GM12878 (cell line): ENCODE measurements at regions not wholly inside any gene's neighbourhood (a gene's known extent, or its start where the extent isn't known, plus 50 kb on each side); places are given as distances from the start of the nearest gene placed in this dataset.

ENCODE experiments used
- ATAC-seq: fragments of 200-7000 bp; cut with Tn5 transposase; 3 replicates; pipeline ENCODE4 v1.9.1; 2020; ENCODE audit warnings: mild to moderate bottlenecking, moderate library complexity
- BruUV-seq: library from RNA; stranded (reverse); fragments of 400-500 nt; replicated peaks from 2 replicates; lab custom pipeline; 2021; lab: Mats Ljungman, UMichigan
- CTCF ChIA-PET: fragments of 300-600 bp; sonication (Branson Sonifier 250); formaldehyde crosslinking; extraction: SDS; loops from one replicate; lab custom pipeline; 2021; ENCODE audit warnings: inconsistent platforms; lab: Yijun Ruan, JAX
- POLR2A ChIA-PET: fragments of 350-600 bp; formaldehyde crosslinking; extraction: SDS; loops from one replicate; lab custom pipeline; 2021; ENCODE audit warnings: inconsistent platforms; lab: Charles Lee
- RAD21 ChIA-PET: fragments of 300-600 bp; sonication (Branson Sonifier 250); formaldehyde crosslinking; loops from one replicate; lab custom pipeline; 2023; ENCODE audit warnings: antibody characterized with exemption; ENCODE audit not compliant: unreplicated experiment; lab: Charles Lee
- SMC1A ChIA-PET: fragments of 300-600 bp; sonication (Branson Sonifier 250); formaldehyde crosslinking; loops from one replicate; lab custom pipeline; 2023; ENCODE audit not compliant: unreplicated experiment, uncharacterized antibody; lab: Charles Lee
- DNase-seq: peaks from one replicate; pipeline ENCODE4 v3.0.0-alpha.2; 2011; ENCODE audit warnings: low read depth, low spot score
- FAIRE-seq: peaks from 3 replicates; lab custom pipeline; 2011; peaks lifted over from hg19 to GRCh38; lab: Jason Lieb, UNC
- H2AFZ ChIP-seq: 2 replicates; pipeline ENCODE4 v1.6.0; 2011; ENCODE audit warnings: low read depth, low read length, control low read depth; ENCODE audit not compliant: control insufficient read depth
- H3K27ac ChIP-seq: 2 replicates; pipeline ENCODE4 v1.5.1; 2011; ENCODE audit warnings: control low read depth; ENCODE audit not compliant: control insufficient read depth, insufficient read depth
- H3K27me3 ChIP-seq, 2 experiments: replicated peaks in 1 of 2; 2 replicates each; pipeline versions ENCODE4 v1.6.0 to v1.6.1; 2011; ENCODE audit warnings: low read length in 1 of 2; ENCODE audit not compliant: control insufficient read depth in 2 of 2, insufficient read depth in 2 of 2
- H3K36me3 ChIP-seq, 2 experiments: 2 replicates each; pipeline ENCODE4 v1.5.1; 2011; ENCODE audit warnings: low read length in 1 of 2; ENCODE audit not compliant: control insufficient read depth in 2 of 2, insufficient read depth in 2 of 2
- H3K4me1 ChIP-seq: 2 replicates; pipeline ENCODE4 v1.6.1; 2011; ENCODE audit warnings: mild to moderate bottlenecking, low read length, moderate library complexity, mixed read lengths; ENCODE audit not compliant: control insufficient read depth, insufficient read depth
- H3K4me2 ChIP-seq: 2 replicates; pipeline ENCODE4 v1.6.0; 2011; ENCODE audit warnings: control low read depth; ENCODE audit not compliant: control insufficient read depth, insufficient read depth
- H3K4me3 ChIP-seq: fragments of 200-600 bp; sonication (generic); 2 replicates; pipeline ENCODE4 v1.5.1; 2016
- H3K79me2 ChIP-seq: 2 replicates; pipeline ENCODE4 v1.6.0; 2011; ENCODE audit warnings: low read length; ENCODE audit not compliant: control insufficient read depth, insufficient read depth
- H3K9ac ChIP-seq: 2 replicates; pipeline ENCODE4 v1.8.0; 2011; ENCODE audit warnings: low read length, control low read depth, mixed read lengths; ENCODE audit not compliant: control insufficient read depth, insufficient read depth
- H3K9me3 ChIP-seq: replicated peaks from 3 replicates; pipeline ENCODE4 v1.5.1; 2011; ENCODE audit warnings: mild to moderate bottlenecking, low read length; ENCODE audit not compliant: control insufficient read depth, insufficient read depth
- H4K20me1 ChIP-seq: 2 replicates; pipeline ENCODE4 v1.6.0; 2011; ENCODE audit not compliant: control insufficient read depth, insufficient read depth
- CBX3 ChIP-seq: fragments of 200-600 bp; sonication (generic); IDR thresholded peaks from 2 replicates; pipeline ENCODE4 v1.6.1; 2016; ENCODE audit warnings: low read depth, borderline replicate concordance
- CHD1 ChIP-seq: IDR thresholded peaks from 2 replicates; pipeline ENCODE4 v1.6.1; 2012; ENCODE audit warnings: low read depth, low read length, improper control_type of control experiment
- CREB1 ChIP-seq: IDR thresholded peaks from 2 replicates; pipeline ENCODE4 v1.6.1; 2012; ENCODE audit warnings: low read depth, mild to moderate bottlenecking, inconsistent platforms
- ETV6 ChIP-seq, 2 experiments: fragments of 450-650 bp in 1 of 2; IDR thresholded peaks in 1 of 2; conservative IDR thresholded peaks in 1 of 2; 2 replicates each; pipeline ENCODE4 v1.6.1; 2014; ENCODE audit warnings: antibody characterized with exemption in 1 of 2, borderline replicate concordance in 1 of 2, low read depth in 1 of 2, mild to moderate bottlenecking in 1 of 2, moderate library complexity in 1 of 2
- FOXK2 ChIP-seq: fragments of 450-650 bp; IDR thresholded peaks from 2 replicates; pipeline ENCODE4 v1.6.1; 2017; ENCODE audit warnings: mild to moderate bottlenecking, moderate library complexity
- LARP7 ChIP-seq: fragments of 450-650 bp; IDR thresholded peaks from 2 replicates; pipeline ENCODE4 v1.6.1; 2017; ENCODE audit warnings: mild to moderate bottlenecking
- POLR2AphosphoS5 ChIP-seq: IDR thresholded peaks from 2 replicates; pipeline ENCODE4 v1.6.1; 2011; ENCODE audit warnings: mild to moderate bottlenecking, low read length, inconsistent platforms
- RBBP5 ChIP-seq: fragments of 200-600 bp; sonication (generic); conservative IDR thresholded peaks from 2 replicates; pipeline ENCODE4 v1.6.1; 2016
- RCOR1 ChIP-seq: conservative IDR thresholded peaks from 2 replicates; pipeline ENCODE4 v1.6.1; 2012; ENCODE audit warnings: low read depth, low read length, improper control_type of control experiment
- WRNIP1 ChIP-seq: IDR thresholded peaks from 2 replicates; pipeline ENCODE4 v1.6.1; 2011; ENCODE audit warnings: low read depth, low read length, improper control_type of control experiment, borderline replicate concordance
- ZNF217 ChIP-seq: fragments of 450-650 bp; IDR thresholded peaks from 2 replicates; pipeline ENCODE4 v1.6.1; 2017; ENCODE audit warnings: antibody characterized with exemption, mild to moderate bottlenecking
- WGBS: methylation state at CpG from one replicate; pipeline ENCODE4 v1.1.6; 2016; ENCODE audit warnings: low lambda C conversion rate; ENCODE audit not compliant: insufficient replicate concordance, insufficient coverage; ENCODE audit errors: missing lambda C conversion rate; 5-methylcytosine and 5-hydroxymethylcytosine counted together
- in situ Hi-C: fragments of 300-500 bp; cut with MboI; formaldehyde crosslinking; loops from 9 replicates; pipeline ENCODE4 v1.14.3; 2018; ENCODE audit warnings: mixed read lengths
- intact Hi-C: fragments of 100-400 bp; cut with micrococcal nuclease; formaldehyde crosslinking; loops from one replicate; pipeline ENCODE4 v1.14.2; 2022; ENCODE audit not compliant: unreplicated experiment
- TF ChIP-seq, protein P1 (sequence below): IDR thresholded peaks from 2 replicates; pipeline ENCODE4 v1.6.1; 2012; ENCODE audit warnings: low read depth, low read length, improper control_type of control experiment
- TF ChIP-seq, protein P2 (sequence below): fragments of 150-350 bp; IDR thresholded peaks from 2 replicates; pipeline ENCODE4 v1.6.1; 2014; ENCODE audit warnings: mild to moderate bottlenecking, low read depth, low read length
- TF ChIP-seq, protein P3 (sequence below): fragments of 450-650 bp; IDR thresholded peaks from 2 replicates; pipeline ENCODE4 v1.6.1; 2017; ENCODE audit warnings: borderline replicate concordance
- TF ChIP-seq, protein P4 (sequence below): fragments of 450-650 bp; IDR thresholded peaks from 2 replicates; pipeline ENCODE4 v1.6.1; 2016; ENCODE audit warnings: mild to moderate bottlenecking

DNA sequence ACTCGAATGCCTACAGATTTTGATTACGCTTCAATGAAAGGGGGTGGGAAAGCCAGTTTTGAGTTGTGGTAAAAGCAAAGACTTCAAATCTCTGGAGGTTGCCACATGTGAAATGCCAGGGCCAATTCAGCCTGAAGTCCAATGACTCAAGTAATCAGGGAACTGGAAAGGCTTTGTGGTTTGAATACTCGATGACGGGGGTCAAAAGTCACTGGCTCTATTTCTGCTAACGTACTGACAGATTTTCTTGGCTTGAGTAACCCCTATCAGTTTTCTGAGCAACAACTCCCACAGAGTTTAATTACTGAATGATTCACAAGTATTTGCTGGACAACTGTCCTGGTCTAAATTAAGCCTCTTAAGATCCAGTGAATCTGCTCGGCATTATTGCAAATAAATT lies 152.2 kb downstream of the SIPA1L2 start:
- FAIRE-seq (no peak), ATAC-seq (no peak), DNase-seq (no peak)
- H3K4me1 ChIP-seq = no peaks in the 10 kb centered on the region
- no peak for TF ChIP-seq RCOR1
- no peak for TF ChIP-seq CHD1
- no peak for TF ChIP-seq CBX3
- TF ChIP-seq WRNIP1 = no peak
- no peak overlapping the region for H3K4me2 ChIP-seq
- no peak overlapping the region for H2AFZ ChIP-seq
- H3K27ac ChIP-seq = no peak overlapping the region
- intact Hi-C loops = no loop called here
- RAD21 ChIA-PET = no interaction called here
- no TSS peak for BruUV-seq
- WGBS = 30% methylated on average over 6 of the region's 6 CpGs
- no peak overlapping the region for H3K9ac ChIP-seq
- CTCF ChIA-PET = no interaction called here
- H3K79me2 ChIP-seq = no peaks in the 10 kb centered on the region
- no peaks in the 10 kb centered on the region for H3K9me3 ChIP-seq
- SMC1A ChIA-PET = no interaction called here
- in situ Hi-C loops = no loop called here
- H4K20me1 ChIP-seq = no peaks in the 10 kb centered on the region
- H3K27me3 ChIP-seq = no peaks in the 10 kb centered on the region; a peak in 1 of 4 replicates
- POLR2A ChIA-PET = no interaction called here
- H3K4me3 ChIP-seq = no peak overlapping the region
- no peaks in the 10 kb centered on the region for H3K36me3 ChIP-seq

GRCh38 chr1:232476538-232476950 lies 153.4 kb downstream of the SIPA1L2 start:
- no peak overlapping the region for H3K9ac ChIP-seq
- no peaks in the 10 kb centered on the region for H3K36me3 ChIP-seq
- WGBS = 26% methylated on average over 2 of the region's 2 CpGs
- intact Hi-C loops = no loop called here
- no TSS peak for BruUV-seq
- ChIA-PET RAD21 (no interaction called here), CTCF (no interaction called here), SMC1A (interaction anchor here (0.6 kb wide), 1 partner anchor 1353 kb away, joined by 3 read pairs; no protein-coding TSS in a partner anchor), POLR2A (no interaction called here)
- H2AFZ ChIP-seq = no peak overlapping the region
- H4K20me1 ChIP-seq = no peaks in the 10 kb centered on the region
- H3K27me3 ChIP-seq = no peaks in the 10 kb centered on the region
- H3K79me2 ChIP-seq = no peaks in the 10 kb centered on the region
- ATAC-seq (no peak), FAIRE-seq (no peak), DNase-seq (no peak)
- no peak overlapping the region for H3K4me2 ChIP-seq
- H3K4me1 ChIP-seq = no peaks in the 10 kb centered on the region
- in situ Hi-C loops = no loop called here
- no peak overlapping the region for H3K4me3 ChIP-seq
- H3K9me3 ChIP-seq = no peaks in the 10 kb centered on the region
- H3K27ac ChIP-seq = no peak overlapping the region
- TF ChIP-seq, protein P1, sequence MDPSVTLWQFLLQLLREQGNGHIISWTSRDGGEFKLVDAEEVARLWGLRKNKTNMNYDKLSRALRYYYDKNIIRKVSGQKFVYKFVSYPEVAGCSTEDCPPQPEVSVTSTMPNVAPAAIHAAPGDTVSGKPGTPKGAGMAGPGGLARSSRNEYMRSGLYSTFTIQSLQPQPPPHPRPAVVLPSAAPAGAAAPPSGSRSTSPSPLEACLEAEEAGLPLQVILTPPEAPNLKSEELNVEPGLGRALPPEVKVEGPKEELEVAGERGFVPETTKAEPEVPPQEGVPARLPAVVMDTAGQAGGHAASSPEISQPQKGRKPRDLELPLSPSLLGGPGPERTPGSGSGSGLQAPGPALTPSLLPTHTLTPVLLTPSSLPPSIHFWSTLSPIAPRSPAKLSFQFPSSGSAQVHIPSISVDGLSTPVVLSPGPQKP = no peak
- TF ChIP-seq, protein P2, sequence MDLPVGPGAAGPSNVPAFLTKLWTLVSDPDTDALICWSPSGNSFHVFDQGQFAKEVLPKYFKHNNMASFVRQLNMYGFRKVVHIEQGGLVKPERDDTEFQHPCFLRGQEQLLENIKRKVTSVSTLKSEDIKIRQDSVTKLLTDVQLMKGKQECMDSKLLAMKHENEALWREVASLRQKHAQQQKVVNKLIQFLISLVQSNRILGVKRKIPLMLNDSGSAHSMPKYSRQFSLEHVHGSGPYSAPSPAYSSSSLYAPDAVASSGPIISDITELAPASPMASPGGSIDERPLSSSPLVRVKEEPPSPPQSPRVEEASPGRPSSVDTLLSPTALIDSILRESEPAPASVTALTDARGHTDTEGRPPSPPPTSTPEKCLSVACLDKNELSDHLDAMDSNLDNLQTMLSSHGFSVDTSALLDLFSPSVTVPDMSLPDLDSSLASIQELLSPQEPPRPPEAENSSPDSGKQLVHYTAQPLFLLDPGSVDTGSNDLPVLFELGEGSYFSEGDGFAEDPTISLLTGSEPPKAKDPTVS = no peak
- TF ChIP-seq ETV6 (conservative IDR thresholded peaks at IDR 0.05 in 1 of 2, IDR thresholded peaks at IDR 0.05 in 1 of 2; ENCODE audit: borderline replicate concordance in 1 of 2, low read depth in 1 of 2) (no peak), POLR2AphosphoS5 (no peak), LARP7 (no peak), CREB1 (no peak), ZNF217 (no peak), RBBP5 (no peak), FOXK2 (no peak)
- TF ChIP-seq, protein P3, sequence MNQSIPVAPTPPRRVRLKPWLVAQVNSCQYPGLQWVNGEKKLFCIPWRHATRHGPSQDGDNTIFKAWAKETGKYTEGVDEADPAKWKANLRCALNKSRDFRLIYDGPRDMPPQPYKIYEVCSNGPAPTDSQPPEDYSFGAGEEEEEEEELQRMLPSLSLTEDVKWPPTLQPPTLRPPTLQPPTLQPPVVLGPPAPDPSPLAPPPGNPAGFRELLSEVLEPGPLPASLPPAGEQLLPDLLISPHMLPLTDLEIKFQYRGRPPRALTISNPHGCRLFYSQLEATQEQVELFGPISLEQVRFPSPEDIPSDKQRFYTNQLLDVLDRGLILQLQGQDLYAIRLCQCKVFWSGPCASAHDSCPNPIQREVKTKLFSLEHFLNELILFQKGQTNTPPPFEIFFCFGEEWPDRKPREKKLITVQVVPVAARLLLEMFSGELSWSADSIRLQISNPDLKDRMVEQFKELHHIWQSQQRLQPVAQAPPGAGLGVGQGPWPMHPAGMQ = no peak
- TF ChIP-seq, protein P4, sequence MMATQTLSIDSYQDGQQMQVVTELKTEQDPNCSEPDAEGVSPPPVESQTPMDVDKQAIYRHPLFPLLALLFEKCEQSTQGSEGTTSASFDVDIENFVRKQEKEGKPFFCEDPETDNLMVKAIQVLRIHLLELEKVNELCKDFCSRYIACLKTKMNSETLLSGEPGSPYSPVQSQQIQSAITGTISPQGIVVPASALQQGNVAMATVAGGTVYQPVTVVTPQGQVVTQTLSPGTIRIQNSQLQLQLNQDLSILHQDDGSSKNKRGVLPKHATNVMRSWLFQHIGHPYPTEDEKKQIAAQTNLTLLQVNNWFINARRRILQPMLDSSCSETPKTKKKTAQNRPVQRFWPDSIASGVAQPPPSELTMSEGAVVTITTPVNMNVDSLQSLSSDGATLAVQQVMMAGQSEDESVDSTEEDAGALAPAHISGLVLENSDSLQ = no peak
